Stimulated activated CD4-positive, alpha-beta T cell treated with anti-CD3 and anti-CD28 coated beads, Interleukin-4, amount 100 ng/mL, for 24 hours (primary cell): ENCODE measurements at regions not wholly inside any gene's neighbourhood (a gene's known extent, or its start where the extent isn't known, plus 50 kb on each side); places are given as distances from the start of the nearest gene placed in this dataset.

Experiments used
- DNase-seq: peaks from one replicate; pipeline ENCODE4 v3.0.0-alpha.2; 2020

DNA sequence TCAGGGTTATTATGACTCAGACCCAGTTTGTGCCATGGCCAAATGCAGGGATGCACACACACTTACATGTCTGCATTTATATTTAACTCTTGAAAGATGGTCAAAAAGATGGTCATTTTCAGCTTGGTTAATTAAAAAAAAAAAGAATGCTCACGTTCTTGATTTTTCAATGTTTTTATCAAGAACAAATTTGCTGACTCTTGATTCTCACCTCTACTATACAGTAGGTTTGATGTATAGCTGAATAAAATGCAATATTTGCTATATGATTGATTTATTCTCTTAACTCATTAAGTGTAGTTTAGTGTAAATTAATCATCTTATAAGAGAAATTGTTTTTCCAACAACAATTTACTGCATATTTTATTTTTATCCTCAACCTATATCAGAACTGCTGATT is 160.4 kb downstream of the SLIT2 start:
- DNase-seq: no peak

- DNase-seq: no peak
Observed at GRCh38 chr4:20416800-20417199, 165.1 kb downstream of the SLIT2 start.

GRCh38 chr4:20418861-20419451 is 167.3 kb downstream of the SLIT2 start:
- DNase-seq: no peak

DNA sequence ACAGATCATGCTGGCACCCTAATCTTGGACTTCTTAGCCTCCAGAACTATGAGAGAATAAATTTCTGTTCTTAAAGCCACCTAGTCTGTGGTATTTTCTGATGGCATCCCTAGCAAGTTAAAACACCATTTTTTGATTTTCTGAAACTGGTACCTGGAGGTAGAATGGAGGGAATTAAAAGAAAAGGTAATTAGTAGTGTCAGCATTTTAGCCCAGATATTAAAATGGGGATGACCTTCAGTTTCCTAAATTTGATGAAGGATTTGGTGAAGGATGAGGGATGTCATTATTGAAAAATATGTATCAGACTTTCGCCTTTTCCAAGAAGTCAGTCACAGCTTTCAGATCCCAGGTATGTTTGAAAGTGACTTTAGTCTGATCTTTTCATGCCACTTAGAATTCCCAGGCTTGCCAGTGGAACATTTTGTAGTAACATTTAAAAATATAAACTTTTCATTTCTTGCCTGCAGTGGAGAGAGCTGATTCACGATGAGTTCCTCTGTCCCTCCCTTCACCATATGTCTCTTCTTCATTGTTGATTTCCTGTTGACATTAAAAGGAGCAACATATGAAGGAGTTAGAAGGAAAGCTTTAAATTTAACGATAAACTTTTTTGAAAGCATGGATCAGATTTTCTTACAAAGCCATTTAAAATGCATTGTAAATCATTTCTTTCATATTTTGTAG is 169.4 kb downstream of the SLIT2 start:
- no peak for DNase-seq

GRCh38 chr4:20421603-20421985 is 169.9 kb downstream of the SLIT2 start:
- no peak for DNase-seq

DNA sequence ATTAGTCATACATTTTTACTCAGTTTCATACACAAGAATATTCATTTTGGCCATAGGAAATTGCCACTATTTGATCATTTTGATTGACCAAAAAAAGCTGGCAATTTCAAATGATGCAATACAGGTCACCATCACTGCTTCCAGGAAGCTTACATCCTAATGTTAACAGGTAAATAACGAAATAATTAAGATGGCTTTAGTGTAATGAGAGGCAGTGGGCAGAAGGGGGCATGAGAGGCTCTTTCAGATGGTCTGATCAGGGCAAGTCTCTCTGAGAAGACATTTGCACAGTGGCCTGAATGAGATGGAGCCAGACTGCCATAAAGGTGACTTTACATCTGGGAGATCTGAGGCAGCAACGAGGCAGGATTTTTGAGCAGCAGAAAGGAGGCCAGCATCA is 170.7 kb downstream of the SLIT2 start:
- DNase-seq: peak; percentile 12

DNA sequence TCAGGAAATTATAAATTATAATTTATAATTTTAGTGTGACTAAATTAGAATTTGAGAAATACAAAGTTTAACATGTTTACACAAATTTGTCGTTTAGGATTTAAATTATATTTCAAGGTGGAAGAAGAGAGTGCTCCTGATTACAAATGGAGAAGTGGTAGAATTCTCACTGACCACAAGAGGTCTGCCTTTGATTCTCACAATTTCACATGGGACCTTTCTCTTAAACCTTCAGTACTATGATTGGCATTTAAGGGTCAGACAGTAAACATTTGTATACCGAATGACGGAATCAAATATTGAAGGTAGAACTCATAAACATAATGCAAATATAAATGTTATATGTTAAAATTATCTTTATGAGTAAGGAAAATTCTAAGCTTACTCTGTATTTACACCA is 171.7 kb downstream of the SLIT2 start:
- DNase-seq: no peak

DNA sequence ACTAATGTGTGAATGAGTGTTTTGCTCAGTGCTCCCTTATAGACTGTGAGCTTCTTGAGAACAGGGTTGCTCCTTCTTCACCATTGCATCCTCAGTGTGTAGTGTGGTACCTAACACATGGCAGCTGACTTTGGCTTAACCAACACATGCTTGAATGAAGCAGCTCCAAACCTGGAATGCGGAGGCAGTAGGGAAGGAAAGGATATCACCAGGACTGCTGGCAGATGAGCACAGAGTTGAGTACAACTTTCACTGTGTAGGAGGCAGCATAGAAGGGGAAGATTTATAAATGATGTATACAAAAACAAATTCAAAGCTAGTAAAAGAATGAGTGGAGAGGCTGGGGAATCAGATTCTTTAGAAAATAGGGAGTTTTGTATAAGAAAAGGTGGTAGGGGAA is 174.3 kb downstream of the SLIT2 start:
- no peak for DNase-seq

DNA sequence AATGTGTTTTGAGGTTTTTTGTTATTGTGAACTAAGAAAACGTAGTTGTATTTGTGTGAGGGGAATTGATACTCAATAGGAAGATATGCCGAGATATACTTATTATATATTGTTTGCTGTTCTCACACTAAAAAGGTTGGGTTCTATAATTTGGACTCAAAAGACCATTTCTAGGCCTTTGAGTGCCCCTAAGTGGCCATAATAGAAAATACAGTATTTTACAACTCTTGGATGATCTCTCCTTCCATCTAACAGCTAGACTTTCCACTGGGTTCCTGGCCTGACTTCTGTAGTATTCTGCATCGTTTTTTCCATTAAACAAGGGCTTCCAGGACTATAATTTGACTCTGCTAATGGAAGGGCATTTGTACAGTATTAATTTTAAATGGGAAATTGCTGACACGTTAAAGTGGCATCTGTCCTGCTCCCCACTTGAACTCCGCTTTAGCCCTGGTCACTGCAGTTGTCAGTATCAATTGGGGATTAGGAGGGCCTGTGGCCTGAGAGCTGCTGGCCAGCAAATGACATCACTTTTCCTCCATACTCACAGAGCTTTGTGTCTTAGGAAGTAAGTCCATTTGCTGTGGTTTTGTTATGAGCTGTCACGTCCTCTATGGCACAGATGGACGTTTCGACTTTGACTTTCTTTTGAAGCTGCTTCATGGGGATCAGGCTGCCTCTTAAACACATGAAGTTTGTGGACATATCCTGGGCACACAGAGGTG is 176.9 kb downstream of the SLIT2 start:
- no peak for DNase-seq

- no peak for DNase-seq
Observed at GRCh38 chr4:20430259-20430941, 178.7 kb downstream of the SLIT2 start.

DNA sequence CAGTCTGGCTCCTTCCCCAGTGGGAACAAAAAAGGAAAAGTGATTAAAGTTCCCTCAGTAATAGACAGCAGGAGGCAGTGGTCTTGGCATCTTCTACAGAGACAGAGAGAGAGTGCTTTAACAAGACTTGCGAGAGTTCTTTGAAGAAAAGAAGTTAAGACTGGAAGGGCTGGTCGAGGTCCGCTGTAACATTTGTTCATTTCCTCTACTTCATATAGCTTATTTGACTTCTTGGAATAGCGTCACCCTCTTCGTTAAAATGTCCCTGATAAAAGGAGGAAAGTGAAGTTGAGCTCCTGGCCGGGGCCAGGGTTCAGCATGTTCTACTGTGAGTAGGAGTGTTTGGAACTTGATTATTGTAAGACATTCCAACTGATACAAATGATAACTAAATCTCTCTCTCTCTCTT is 179.8 kb downstream of the SLIT2 start:
- DNase-seq: no peak

- DNase-seq: no peak
Observed at GRCh38 chr4:20432088-20432487, 180.4 kb downstream of the SLIT2 start.

- no peak for DNase-seq
Observed at GRCh38 chr4:20433097-20433705, 181.5 kb downstream of the SLIT2 start.

DNA sequence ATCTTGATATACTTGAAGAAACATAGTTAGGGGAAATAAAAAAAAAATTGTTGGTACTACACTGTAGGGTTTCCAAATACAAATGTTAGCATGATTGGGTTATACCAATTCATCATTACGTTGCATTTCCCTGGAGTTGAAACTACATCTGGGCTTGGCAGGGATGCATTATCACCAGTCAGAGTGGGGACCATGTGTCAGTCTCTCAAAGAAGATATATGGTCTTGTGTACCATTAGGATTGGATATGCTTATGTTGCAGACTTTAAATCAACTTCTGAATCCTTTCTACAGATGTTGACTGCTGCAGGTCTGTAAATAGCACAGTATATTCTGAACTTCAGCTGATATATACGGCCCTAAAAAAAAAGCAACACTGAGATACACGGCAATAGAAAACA is 188.5 kb downstream of the SLIT2 start:
- DNase-seq: no peak

DNA sequence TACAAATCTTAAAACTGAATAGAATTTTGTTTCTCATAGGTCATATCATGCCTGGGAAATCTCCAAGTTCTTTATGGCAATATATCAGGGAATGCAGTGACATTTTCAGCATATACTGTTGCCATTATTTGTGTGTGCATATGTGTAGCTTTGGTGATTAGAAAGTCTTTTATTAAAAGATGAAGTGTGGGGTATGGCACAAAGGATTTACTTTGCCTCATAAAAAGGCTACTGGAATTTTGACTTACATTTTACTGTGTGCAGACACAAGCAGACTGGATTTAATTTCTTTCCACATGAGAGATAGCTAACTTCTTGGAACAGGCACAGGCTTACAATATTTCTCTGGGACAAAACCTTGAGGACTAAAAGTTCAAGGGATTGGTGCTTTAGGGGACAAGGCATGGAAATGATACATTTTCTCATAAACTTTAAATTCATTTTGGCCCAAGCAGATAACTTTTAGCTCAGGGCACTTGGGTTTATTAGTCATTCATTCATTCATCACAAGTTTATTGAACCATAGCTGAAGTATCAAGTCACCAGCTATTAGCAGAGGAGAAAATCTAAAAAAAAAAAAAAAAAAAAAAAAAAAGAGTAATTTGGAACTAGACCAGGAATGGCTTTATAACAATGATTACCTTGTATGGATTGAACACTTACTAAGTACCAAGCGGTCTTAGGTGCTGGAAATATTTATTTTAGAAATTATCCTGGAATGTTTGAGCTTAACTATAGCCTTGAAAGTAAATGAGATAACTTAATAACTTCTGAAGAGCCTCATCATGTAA is 191.5 kb downstream of the SLIT2 start:
- no peak for DNase-seq

GRCh38 chr4:20444599-20445337 is 193.1 kb downstream of the SLIT2 start:
- DNase-seq: no peak

DNA sequence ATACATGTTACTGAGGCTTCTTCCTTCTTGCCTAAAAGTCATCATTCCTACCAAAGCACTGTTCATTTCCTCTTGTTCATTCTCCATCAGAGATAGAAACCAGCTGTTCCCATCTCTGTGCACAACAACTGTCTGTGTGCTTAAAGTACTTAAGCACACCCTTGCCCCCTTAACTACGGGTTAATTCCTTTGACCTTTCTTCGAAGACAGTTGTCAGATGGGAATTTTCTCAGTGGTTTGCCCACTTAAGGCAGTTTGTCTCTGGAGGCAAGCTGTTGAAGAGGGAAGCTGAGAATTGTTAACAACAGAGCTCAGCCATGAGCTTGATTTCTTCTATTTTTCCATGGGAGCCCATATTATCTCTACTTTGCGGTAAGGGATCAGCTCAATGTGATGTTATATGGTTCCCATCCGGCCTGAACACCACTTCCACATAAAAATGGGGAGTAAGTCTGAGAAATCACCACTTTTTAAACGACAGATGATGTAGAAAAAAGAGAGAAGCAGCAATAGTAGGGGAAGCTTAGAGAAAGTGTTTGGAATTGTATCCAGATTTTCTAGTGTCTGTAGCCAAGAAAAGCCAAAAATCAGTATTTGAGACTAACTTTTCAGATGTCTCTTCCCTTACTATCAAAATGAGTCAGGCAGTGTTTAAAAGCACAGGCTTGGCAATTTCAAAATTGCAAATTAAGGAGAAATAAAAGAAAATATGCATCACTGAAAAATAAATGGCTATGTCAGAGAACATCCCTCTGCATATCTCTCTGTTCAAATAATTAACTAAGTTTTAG is 194.4 kb downstream of the SLIT2 start:
- no peak for DNase-seq

- no peak for DNase-seq
Observed at GRCh38 chr4:20447103-20447502, 195.4 kb downstream of the SLIT2 start.

- DNase-seq: no peak
Observed at GRCh38 chr4:20451986-20452385, 200.3 kb downstream of the SLIT2 start.

DNA sequence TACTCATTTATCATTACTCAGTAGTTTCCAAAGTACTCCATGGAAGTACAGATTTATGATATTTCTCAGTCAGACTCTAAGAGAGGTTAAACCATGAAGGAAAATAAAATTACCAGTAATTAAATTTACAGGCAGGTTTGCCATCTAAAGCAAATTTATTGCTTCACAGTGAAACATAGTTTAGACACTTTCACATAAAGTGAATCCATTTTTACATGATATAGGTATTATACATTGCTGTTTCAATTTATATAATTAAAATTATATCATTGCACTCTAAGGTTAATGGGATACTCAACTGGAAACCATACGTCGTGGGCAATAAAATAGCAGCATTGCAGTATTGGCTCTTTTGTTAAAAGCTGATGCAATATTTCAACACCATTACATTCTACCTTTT is 202.8 kb downstream of the SLIT2 start:
- no peak for DNase-seq

DNA sequence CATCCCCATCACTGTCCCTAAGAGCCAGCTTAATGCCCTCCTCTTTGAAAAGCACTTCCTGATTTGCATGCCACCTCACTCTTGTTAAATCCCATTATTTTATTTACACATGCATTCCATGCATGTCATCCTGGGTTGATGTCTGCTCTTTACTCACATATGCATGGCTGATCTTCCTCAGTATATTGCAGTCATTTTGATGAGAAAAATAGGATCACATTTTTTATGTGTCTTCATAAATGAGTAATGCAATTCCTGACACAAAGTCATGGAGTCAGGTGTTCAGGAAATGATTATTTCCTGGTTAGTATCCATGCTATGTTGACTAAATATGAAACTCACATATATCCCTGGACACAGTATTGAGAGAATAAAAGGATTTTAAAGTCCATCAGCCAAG is 204.7 kb downstream of the SLIT2 start:
- no peak for DNase-seq
